NCI-H510A treated with DMSO at 0.1 percent for 48 hours (cell line): ENCODE measurements at regions not wholly inside any gene's neighbourhood (a gene's known extent, or its start where the extent isn't known, plus 50 kb on each side); places are given as distances from the start of the nearest gene placed in this dataset.

ENCODE experiments used
- DNase-seq: peaks from one replicate; lab custom pipeline; 2025; lab: John Stamatoyannopoulos, UW

- no peak for DNase-seq
Measured at GRCh38 chr5:165829504-165829903, 2324.1 kb downstream of the MAT2B start.

GRCh38 chr5:165834891-165835290, 2329.5 kb downstream of the MAT2B start:
- DNase-seq = no peak

- DNase-seq = no peak
Measured at GRCh38 chr5:165836046-165836445, 2330.6 kb downstream of the MAT2B start.

GRCh38 chr5:165837286-165837685, 2331.9 kb downstream of the MAT2B start:
- DNase-seq = no peak

GRCh38 chr5:165844571-165844970, 2339.2 kb downstream of the MAT2B start:
- DNase-seq = no peak

GRCh38 chr5:165858118-165858517, 2352.7 kb downstream of the MAT2B start:
- no peak for DNase-seq

- no peak for DNase-seq
Measured at GRCh38 chr5:165859251-165859650, 2353.8 kb downstream of the MAT2B start.

GRCh38 chr5:165863239-165863638, 2357.8 kb downstream of the MAT2B start:
- DNase-seq = no peak

- no peak for DNase-seq
Measured at GRCh38 chr5:165871291-165871690, 2365.9 kb downstream of the MAT2B start.

- no peak for DNase-seq
Measured at GRCh38 chr5:165874851-165875250, 2369.4 kb downstream of the MAT2B start.

- DNase-seq = no peak
Measured at GRCh38 chr5:165876538-165876937, 2371.1 kb downstream of the MAT2B start.

GRCh38 chr5:165877475-165877874, 2372.1 kb downstream of the MAT2B start:
- no peak for DNase-seq

GRCh38 chr5:165881259-165881658, 2375.8 kb downstream of the MAT2B start:
- no peak for DNase-seq

- DNase-seq = no peak
Measured at GRCh38 chr5:165882099-165882498, 2376.7 kb downstream of the MAT2B start.

- DNase-seq = no peak
Measured at GRCh38 chr5:165885623-165886350, 2380.4 kb downstream of the MAT2B start.

GRCh38 chr5:165887147-165887546, 2381.7 kb downstream of the MAT2B start:
- no peak for DNase-seq

GRCh38 chr5:165892383-165892782, 2387.0 kb downstream of the MAT2B start:
- no peak for DNase-seq

- no peak for DNase-seq
Measured at GRCh38 chr5:165894916-165895315, 2389.5 kb downstream of the MAT2B start.

GRCh38 chr5:165903835-165904234, 2387.6 kb upstream of the WWC1 start:
- no peak for DNase-seq

- DNase-seq = no peak
Measured at GRCh38 chr5:165906871-165907270, 2384.6 kb upstream of the WWC1 start.

- DNase-seq = no peak
Measured at GRCh38 chr5:165913059-165913458, 2378.4 kb upstream of the WWC1 start.

GRCh38 chr5:165914456-165914855, 2377.0 kb upstream of the WWC1 start:
- no peak for DNase-seq

- DNase-seq = no peak
Measured at GRCh38 chr5:165919196-165919595, 2372.2 kb upstream of the WWC1 start.

- DNase-seq = no peak
Measured at GRCh38 chr5:165920655-165921054, 2370.8 kb upstream of the WWC1 start.
